ENCODE measurements at regions not wholly inside any gene's neighbourhood (a gene's known extent, or its start where the extent isn't known, plus 50 kb on each side); places are given as distances from the start of the nearest gene placed in this dataset.
"Not testable (repeated sequence)": the region's sequence is repeated elsewhere in the genome, so short reads cannot be mapped to it uniquely, and the experiment has no call there.

- no peak for DNase-seq
Observed at GRCh38 chr5:92215116-92215515, 832.0 kb upstream of the ARRDC3 start.

DNA sequence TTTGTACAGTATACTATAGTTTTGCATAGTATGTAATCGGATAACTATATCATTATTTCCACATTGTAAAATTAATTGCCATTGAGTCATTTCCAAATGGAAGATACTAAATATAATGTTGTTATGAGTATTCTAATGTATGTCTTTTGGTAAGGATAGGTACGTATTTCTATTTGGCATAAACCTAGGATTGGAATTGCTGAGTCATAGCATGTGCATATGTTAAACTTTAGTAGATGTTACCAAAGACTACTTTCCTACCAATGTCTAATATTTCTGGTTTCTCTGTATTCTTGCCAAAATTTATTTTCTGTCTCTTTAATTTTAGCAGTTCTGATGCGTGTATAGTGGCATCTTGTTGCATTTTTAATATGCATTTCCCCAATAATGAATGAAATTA is 825.1 kb upstream of the ARRDC3 start:
- DNase-seq: no peak

- no peak for DNase-seq
Observed at GRCh38 chr5:92207151-92207550, 824.0 kb upstream of the ARRDC3 start.

DNA sequence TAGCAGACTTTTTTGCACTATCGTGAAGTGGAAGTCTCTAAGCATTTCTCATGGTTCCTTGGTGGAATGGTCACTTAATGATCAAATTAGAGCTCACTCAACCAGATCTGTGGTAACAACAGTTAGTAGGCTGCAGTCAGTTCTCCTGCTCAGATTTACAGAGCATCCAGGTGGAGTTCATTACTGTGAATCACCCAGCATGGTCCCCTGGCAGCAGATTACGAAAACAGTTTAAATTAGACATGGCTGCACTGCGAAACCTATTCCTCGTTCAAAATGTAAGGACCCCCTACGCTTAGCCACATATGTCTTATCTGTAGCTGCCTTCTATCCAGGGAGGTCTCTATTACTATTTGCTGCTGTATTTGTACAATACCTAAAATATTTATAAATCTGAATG is 823.6 kb upstream of the ARRDC3 start:
- DNase-seq: no peak

- DNase-seq: not testable (repeated sequence)
Observed at GRCh38 chr5:92199035-92199434, 815.9 kb upstream of the ARRDC3 start.

DNA sequence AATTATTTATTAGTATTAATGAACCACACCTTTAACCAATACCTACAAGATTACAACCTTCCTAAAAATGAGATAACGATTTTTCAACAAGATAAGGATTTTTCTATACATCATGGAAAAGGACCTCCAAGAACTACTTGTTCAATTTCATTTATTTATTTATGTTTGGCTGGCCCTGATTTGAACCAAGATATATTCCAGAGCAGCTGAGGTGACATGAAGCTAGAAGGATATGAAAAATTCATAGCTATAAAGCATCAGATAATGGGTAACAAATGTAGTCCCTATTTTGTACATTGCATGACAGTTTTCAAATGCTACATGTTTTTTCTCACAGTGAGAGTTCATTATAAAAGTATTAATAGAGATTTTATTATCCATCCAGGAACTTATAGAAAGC is 798.5 kb upstream of the ARRDC3 start:
- DNase-seq: no peak

DNA sequence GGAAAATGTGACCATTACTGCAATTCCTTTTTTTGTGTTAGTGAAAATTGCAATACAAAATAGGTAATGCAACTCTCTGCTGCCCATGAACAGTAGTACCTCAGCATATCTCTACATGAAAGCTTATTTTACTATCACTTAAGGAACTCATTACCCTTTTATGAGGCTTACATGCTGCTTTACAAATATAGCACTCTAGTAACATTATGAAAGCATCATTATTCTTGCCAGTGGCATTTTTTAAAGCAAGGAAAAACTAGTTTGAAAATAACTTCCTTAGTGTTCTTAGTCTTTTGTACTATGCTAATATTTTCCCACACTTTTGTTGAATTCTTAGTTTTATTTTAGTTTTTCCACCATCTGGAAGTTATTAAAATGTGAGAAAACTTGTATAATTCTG is 797.3 kb upstream of the ARRDC3 start:
- no peak for DNase-seq

- DNase-seq: no peak
Observed at GRCh38 chr5:92179651-92180050, 796.5 kb upstream of the ARRDC3 start.

DNA sequence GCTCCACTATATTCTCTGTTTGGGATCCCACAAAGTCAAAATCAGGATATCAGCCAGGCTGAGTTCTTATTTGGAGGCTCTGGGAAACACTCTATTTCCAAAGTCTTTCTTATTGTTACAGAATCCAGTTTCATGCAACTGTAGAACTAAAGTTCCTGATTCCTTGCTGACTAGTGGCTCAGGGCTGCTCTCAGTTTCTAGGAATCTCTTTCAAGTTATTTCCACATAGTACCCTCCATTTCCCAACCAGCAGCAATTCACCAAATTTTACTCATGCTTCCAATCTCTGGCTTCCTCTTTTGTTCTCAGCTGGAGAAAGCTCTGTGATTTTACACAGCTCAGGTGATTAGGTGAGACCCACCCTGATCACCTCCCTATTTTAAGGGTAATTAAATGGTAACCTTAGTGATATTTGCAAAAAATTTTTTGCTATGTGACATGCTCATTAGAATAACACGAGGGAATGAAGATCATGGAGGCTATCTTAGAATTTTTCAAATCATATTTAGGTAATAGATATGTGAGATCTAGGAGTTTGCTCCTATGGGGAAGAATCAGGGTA is 794.9 kb upstream of the ARRDC3 start:
- DNase-seq: no peak

GRCh38 chr5:92163906-92164305 is 780.8 kb upstream of the ARRDC3 start:
- no peak for DNase-seq

GRCh38 chr5:92147798-92148197 is 764.7 kb upstream of the ARRDC3 start:
- no peak for DNase-seq

DNA sequence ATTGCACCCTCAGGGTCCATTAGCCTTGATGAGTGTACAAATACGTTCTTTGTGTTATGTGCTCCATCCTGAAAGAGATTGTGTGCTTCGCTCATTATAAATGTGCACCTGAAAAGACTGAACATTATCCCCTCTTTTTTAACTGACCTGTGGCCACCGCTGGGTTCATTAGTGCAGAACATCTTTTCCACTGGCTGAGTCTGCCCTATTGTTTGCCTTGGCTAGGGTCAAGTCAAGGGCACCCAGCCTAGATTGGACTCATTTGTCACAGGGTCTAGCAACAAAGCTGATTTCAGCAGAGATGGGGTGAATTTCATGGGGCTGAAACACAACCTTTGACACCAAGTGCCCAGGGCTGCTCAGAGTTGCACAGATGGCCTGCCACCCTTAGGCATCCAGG is 764.1 kb upstream of the ARRDC3 start:
- no peak for DNase-seq

DNA sequence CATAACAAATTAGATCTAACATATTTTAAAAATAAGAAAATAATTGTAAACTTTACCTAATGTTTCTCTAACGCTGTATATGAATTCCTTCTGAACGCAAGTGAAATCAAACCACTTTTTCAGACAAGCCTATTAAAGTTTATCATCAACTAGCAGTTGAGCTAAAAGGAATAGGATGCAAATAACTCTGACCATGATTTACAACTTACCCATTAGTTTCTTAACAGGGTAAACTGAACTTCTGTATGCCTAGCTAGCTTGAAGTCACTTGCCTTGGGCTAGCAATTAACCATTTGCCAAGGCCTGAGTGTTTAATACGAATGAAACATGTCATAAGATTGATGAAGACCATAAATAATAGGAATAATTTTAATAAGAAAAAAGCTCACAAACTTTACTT is 762.7 kb upstream of the ARRDC3 start:
- DNase-seq: no peak

GRCh38 chr5:92144824-92145223 is 761.7 kb upstream of the ARRDC3 start:
- DNase-seq: no peak

DNA sequence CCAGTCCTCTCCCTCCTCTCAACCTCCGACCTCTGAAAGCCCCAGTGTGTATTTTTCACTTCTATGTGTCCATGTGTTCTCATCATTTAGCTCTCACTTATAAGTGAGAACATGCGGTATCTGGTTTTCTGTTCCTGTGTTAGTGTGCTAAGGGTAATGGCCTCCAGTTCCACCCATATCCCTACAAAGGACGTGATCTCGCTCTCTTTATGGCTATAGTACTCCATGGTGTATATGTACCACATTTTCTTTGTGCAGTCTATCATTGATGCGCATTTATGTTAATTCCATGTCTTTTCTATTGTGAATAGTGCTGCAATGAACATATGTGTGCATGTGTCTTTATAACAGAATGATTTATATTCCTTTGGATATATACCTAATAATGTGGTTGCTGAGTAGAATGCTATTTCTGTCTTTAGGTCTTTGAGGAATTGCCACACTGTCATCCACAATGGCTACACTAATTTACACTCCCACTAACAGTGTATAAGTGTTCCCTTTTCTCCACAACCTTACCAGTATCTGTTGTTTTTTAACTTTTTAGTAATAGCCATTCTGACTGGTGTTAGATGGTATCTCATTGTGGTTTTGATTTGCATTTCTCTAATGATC is 749.3 kb upstream of the ARRDC3 start:
- DNase-seq: not testable (repeated sequence)

DNA sequence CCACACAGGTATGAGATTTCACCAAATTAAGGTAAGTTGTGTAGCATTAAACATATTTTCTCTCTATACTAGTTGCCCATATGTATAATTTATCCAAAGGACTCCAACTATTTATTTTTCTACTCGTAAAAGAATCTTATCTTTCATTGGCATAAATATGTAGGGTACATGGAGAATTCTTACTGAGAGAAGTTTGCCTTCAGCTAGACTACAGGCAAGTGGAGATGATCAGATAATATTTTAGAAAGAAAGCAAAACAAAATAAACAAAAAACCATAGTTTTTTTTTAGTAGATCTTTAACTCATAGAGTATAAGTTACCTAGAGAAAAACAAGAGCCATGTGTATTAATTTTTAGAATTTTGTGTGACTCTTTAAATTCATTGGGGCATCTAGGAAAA is 743.1 kb upstream of the ARRDC3 start:
- no peak for DNase-seq

DNA sequence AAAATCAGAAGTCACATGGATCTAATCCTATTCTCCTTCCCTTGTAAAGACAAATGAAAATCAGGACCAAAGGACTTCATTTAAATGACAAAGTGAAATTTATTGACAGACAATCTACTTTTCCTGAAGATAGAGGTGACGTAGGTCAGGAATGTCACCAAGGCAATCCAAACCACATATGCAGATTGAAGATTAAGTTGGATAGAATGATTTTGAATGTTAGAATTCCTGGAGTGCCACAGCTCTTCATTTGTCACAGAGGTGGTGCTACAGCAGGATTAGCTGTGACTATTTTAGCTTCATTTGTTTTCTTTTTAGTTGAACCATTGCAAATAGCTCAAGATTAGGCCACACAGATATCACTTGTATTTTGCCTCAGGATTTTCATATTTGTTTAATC is 736.0 kb upstream of the ARRDC3 start:
- DNase-seq: no peak

DNA sequence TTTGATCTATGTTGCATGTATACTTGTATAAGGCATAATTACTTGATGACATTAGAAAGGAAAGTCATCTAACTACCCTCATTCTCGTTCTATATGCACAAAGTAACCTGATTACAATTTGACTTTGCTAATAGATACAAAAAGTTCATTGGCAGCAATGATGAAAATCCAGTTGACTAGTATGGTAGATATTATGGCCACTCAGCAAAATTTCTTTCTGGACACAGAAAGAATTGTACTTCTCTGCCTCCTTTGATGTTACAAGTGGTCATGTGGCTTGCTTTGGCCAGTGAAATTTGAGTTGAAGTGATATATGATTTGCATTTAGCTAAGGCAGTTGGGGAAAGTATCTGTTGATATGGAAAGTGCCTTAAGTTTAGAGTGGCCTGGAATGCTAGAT is 723.7 kb upstream of the ARRDC3 start:
- no peak for DNase-seq

DNA sequence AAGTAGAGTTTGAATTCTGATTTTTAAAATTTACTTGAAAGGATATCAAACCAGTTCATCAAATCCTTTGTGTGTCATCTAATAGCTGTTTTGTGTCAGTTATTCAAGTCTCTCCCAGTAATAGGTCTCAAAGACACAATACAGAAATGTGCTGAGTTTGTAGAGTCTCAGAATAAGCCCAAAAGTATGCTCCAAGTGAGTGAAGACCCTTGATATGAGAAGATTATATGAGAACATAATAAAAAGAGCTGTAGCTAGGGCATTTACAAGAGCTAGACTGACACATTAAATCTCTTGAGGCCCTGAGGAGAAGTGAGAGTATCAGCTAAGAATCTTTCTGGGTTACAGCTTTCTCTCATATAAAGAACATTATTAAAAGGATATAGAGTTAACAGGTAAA is 721.0 kb upstream of the ARRDC3 start:
- DNase-seq: no peak

DNA sequence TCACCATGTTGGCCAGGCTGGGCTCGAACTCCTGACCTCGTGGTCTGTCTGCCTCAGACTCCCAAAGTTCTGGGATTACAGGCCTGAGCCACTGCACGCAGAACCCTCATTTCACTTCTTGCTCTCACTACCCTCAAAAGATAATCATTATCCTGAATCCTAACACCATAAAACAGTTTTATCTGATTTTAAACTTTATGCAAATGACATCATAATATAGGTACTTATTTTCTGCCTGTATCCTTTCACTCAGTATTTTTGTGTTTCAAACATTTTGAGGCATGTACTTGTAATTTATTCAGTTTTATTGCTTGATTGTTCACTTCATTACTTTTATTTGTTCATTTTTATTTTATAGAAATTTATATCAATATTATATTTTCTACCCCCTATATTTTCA is 719.2 kb upstream of the ARRDC3 start:
- no peak for DNase-seq

GRCh38 chr5:92092239-92092638 is 709.1 kb upstream of the ARRDC3 start:
- DNase-seq: no peak

GRCh38 chr5:92086059-92086811 is 703.1 kb upstream of the ARRDC3 start:
- DNase-seq: no peak

DNA sequence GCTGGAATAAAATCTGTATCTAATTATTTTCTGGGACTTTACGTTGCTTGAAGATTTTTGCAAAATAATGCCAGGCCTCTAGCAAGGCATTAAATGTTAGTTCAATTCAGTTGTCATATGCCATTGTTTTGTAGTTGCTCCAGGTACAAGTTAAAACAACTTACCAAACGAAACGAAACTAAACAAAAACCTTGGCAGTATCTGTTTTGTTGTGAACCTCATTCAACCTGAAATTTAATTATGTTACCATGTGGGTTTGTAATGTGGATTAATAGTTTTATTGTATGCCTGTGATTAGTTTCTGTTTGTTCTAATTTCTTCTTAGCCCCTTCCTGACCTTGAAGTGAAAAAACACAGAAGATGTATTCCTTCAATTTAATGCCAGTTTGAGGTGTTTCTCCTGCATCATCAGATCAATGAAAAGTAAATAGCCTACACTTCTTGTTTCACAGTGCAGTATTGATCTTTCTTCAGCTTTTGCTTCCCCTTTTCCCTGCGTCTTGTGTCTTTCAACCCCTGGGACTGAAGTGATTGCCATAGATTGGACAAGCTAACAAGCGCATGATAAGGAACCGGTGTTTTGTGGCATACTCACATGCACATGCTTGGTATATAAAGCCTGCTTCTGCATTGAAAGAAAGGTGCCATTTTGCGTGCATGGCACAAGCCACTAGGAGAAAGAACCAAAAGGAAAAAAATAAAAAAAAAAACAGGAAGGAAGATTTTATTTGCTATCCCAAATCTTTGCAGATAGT is 699.0 kb upstream of the ARRDC3 start:
- no peak for DNase-seq

- DNase-seq: no peak
Observed at GRCh38 chr5:92070786-92071185, 687.7 kb upstream of the ARRDC3 start.
